Prostate gland (tissue), 2 donors: ENCODE measurements at regions not wholly inside any gene's neighbourhood (a gene's known extent, or its start where the extent isn't known, plus 50 kb on each side); places are given as distances from the start of the nearest gene placed in this dataset.

Experiments used
- DNase-seq: peaks from one replicate; pipeline ENCODE4 v3.0.0-alpha.2; 2019; ENCODE audit warnings: low spot score
- H3K27ac ChIP-seq, 2 donors: fragments of 200-600 bp; sonication (generic); 2 replicates each; pipeline ENCODE4 v1.5.1; 2017 to 2019
- H3K27me3 ChIP-seq: fragments of 200-600 bp; sonication (generic); replicated peaks from 2 replicates; pipeline ENCODE4 v1.5.1; 2019; ENCODE audit not compliant: insufficient read depth
- H3K36me3 ChIP-seq, 2 donors: fragments of 200-600 bp; sonication (generic); 1 replicate in 1 of 2; 2 replicates in 1 of 2; pipeline versions ENCODE4 v1.5.1 to v1.8.1; 2017 to 2019
- H3K4me1 ChIP-seq: fragments of 200-600 bp; sonication (generic); replicated peaks from 2 replicates; pipeline ENCODE4 v1.5.1; 2019
- H3K4me3 ChIP-seq, 2 donors: fragments of 200-600 bp; sonication (generic); 2 replicates each; pipeline ENCODE4 v1.5.1; 2017 to 2019
- H3K9me3 ChIP-seq: fragments of 200-600 bp; sonication (generic); 2 replicates; pipeline ENCODE4 v1.5.1; 2017
- POLR2A ChIP-seq: fragments of 450-650 bp; IDR thresholded peaks from one replicate; pipeline ENCODE4 v1.6.1; 2016; ENCODE audit warnings: antibody characterized with exemption, mild to moderate bottlenecking
- POLR2AphosphoS5 ChIP-seq: sonication (generic); formaldehyde crosslinking; IDR thresholded peaks from one replicate; pipeline ENCODE4 v1.6.1; 2017; ENCODE audit warnings: antibody characterized with exemption
- WGBS: methylation state at CpG from one replicate; pipeline ENCODE4 v1.1.5; 2018; 5-methylcytosine and 5-hydroxymethylcytosine counted together
- intact Hi-C: fragments of 100-400 bp; cut with DNase I; formaldehyde crosslinking; loops from one replicate; pipeline ENCODE4 v1.14.2; 2022
- TF ChIP-seq, protein P1 (sequence below), 4 experiments: fragments of 200-600 bp in 2 of 4; fragments of 450-650 bp in 2 of 4; sonication (generic) in 2 of 4; IDR thresholded peaks; 1 replicate in 3 of 4; 2 replicates in 1 of 4; pipeline ENCODE4 v1.5.1; 2016 to 2019; ENCODE audit warnings: antibody characterized with exemption in 4 of 4, mild to moderate bottlenecking in 2 of 4, moderate library complexity in 2 of 4

DNA sequence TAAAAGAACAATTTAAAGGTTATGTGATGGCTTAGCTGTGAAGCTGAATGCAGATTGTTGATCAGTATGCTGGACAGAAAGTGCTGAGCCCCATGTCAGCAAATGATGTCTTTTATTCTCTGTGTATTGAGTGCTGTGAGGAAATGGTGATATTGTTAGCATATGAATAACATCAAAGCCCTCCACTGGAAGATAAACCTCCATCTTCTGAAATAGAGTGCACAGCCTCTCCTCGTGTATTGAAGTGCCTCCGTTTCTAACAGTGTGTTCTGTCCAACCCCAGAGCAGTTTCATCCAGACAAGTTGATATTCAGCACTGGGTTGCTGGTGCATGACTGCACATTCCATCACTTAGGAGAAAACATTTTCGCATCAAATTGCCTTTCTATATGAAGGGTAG, 242.9 kb downstream of the CSNK1G3 start:
- Histone ChIP-seq H3K4me3 (no peak overlapping the region), H3K4me1 (no peaks in the 10 kb centered on the region), H3K9me3 (no peaks in the 10 kb centered on the region), H3K27ac (no peak overlapping the region), H3K27me3 (no peaks in the 10 kb centered on the region), H3K36me3 (no peaks in the 10 kb centered on the region)
- no peak for DNase-seq
- TF ChIP-seq, protein P1, sequence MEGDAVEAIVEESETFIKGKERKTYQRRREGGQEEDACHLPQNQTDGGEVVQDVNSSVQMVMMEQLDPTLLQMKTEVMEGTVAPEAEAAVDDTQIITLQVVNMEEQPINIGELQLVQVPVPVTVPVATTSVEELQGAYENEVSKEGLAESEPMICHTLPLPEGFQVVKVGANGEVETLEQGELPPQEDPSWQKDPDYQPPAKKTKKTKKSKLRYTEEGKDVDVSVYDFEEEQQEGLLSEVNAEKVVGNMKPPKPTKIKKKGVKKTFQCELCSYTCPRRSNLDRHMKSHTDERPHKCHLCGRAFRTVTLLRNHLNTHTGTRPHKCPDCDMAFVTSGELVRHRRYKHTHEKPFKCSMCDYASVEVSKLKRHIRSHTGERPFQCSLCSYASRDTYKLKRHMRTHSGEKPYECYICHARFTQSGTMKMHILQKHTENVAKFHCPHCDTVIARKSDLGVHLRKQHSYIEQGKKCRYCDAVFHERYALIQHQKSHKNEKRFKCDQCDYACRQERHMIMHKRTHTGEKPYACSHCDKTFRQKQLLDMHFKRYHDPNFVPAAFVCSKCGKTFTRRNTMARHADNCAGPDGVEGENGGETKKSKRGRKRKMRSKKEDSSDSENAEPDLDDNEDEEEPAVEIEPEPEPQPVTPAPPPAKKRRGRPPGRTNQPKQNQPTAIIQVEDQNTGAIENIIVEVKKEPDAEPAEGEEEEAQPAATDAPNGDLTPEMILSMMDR (IDR thresholded peaks at IDR 0.05): no peak
- TF ChIP-seq POLR2AphosphoS5 (no peak), POLR2A (no peak)
- 67% methylated on average over 3 of the region's 3 CpGs for WGBS
- intact Hi-C loops: no loop called here

DNA sequence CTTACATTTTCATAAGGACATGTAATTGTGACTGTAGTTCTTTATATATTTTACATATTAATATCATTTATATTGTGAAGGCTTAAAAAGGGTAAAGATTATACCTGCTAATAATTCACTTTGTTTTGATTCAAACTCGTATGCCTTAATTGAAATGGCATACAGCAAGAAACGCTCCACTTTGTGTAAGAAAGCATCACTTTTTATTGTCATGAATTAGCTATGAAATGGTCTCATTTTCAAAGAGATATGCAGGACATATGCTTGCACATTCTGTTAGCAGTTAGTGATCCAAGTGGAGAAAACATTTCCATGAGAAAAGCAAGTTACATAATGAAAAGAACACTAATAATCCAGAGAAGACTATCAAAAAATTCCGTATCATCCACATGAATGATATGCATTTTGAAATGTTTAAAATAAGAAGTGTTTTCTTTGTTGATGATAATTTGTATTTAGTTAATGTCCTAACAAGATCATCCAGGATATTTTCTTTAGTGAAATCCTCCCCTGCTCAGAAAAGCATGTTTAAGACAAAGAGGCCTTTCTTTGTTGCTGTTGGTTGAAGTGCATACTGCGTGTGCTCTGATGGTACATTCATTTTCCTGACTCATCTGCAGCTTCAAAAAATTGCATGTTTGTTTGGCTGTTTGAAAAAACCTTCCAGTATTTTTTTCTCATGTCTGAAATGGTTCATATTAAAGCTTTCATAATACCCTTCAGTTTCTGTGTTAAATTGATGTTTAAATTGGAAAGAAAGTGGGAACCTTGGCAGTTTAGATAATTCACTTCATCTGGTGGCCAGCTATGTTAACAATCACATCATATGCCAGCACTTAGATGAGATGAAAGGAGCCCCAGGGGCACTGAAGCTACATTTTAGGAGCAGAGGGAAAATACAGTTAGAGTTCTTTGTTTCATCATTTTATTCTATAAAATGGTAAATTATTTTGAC, 242.2 kb downstream of the CSNK1G3 start:
- no peak for DNase-seq
- Histone ChIP-seq H3K27ac (no peak overlapping the region), H3K4me3 (no peak overlapping the region), H3K4me1 (no peaks in the 10 kb centered on the region), H3K36me3 (no peaks in the 10 kb centered on the region), H3K9me3 (no peaks in the 10 kb centered on the region), H3K27me3 (no peaks in the 10 kb centered on the region)
- TF ChIP-seq POLR2AphosphoS5 (no peak), POLR2A (no peak)
- TF ChIP-seq, protein P1 (IDR thresholded peaks at IDR 0.05): no peak
- 77% methylated on average over 4 of the region's 4 CpGs for WGBS
- intact Hi-C loops: no loop called here

GRCh38 chr5:123753180-123753936, 241.4 kb downstream of the CSNK1G3 start:
- no peaks in the 10 kb centered on the region for H3K9me3 ChIP-seq
- intact Hi-C loops: no loop called here
- WGBS: 68% methylated on average over 3 of the region's 3 CpGs
- TF ChIP-seq, protein P1 (IDR thresholded peaks at IDR 0.05): no peak
- TF ChIP-seq POLR2A: no peak
- TF ChIP-seq POLR2AphosphoS5: no peak
- H3K4me3 ChIP-seq: no peak overlapping the region
- H3K4me1 ChIP-seq: no peaks in the 10 kb centered on the region
- H3K27ac ChIP-seq: no peak overlapping the region
- no peak for DNase-seq
- H3K27me3 ChIP-seq: no peaks in the 10 kb centered on the region
- H3K36me3 ChIP-seq: no peaks in the 10 kb centered on the region

GRCh38 chr5:123752552-123753179, 240.7 kb downstream of the CSNK1G3 start:
- TF ChIP-seq POLR2AphosphoS5: no peak
- TF ChIP-seq, protein P1 (IDR thresholded peaks at IDR 0.05): no peak
- no peak for TF ChIP-seq POLR2A
- no peaks in the 10 kb centered on the region for H3K27me3 ChIP-seq
- no peak overlapping the region for H3K4me3 ChIP-seq
- WGBS: 78% methylated on average over 5 of the region's 5 CpGs
- no peak for DNase-seq
- no peaks in the 10 kb centered on the region for H3K9me3 ChIP-seq
- intact Hi-C loops: no loop called here
- no peaks in the 10 kb centered on the region for H3K4me1 ChIP-seq
- no peak overlapping the region for H3K27ac ChIP-seq
- no peaks in the 10 kb centered on the region for H3K36me3 ChIP-seq
